ENCODE measurements at regions not wholly inside any gene's neighbourhood (a gene's known extent, or its start where the extent isn't known, plus 50 kb on each side); places are given as distances from the start of the nearest gene placed in this dataset.
"Not testable (repeated sequence)": the region's sequence is repeated elsewhere in the genome, so short reads cannot be mapped to it uniquely, and the experiment has no call there.

GRCh38 chrX:146921204-146921603 lies 106.7 kb upstream of the CXorf51A start:
- CTCF ChIA-PET, result no interaction called here

GRCh38 chrX:146907391-146908240 lies 93.1 kb upstream of the CXorf51A start:
- no peaks in the 10 kb centered on the region for H3K4me1 Mint-ChIP-seq (ENCODE audit: low read depth)
- H3K9me3 Mint-ChIP-seq, result peaks cover 1% of the 10 kb centered on the region
- TF ChIP-seq, protein P1, sequence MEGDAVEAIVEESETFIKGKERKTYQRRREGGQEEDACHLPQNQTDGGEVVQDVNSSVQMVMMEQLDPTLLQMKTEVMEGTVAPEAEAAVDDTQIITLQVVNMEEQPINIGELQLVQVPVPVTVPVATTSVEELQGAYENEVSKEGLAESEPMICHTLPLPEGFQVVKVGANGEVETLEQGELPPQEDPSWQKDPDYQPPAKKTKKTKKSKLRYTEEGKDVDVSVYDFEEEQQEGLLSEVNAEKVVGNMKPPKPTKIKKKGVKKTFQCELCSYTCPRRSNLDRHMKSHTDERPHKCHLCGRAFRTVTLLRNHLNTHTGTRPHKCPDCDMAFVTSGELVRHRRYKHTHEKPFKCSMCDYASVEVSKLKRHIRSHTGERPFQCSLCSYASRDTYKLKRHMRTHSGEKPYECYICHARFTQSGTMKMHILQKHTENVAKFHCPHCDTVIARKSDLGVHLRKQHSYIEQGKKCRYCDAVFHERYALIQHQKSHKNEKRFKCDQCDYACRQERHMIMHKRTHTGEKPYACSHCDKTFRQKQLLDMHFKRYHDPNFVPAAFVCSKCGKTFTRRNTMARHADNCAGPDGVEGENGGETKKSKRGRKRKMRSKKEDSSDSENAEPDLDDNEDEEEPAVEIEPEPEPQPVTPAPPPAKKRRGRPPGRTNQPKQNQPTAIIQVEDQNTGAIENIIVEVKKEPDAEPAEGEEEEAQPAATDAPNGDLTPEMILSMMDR (IDR thresholded peaks at IDR 0.05), result no peak
- no peak for ATAC-seq
- POLR2A ChIA-PET, result no interaction called here
- intact Hi-C loops (cut with micrococcal nuclease), result no loop called here
- CTCF ChIA-PET, result no interaction called here
- no peak for DNase-seq
- H3K27ac Mint-ChIP-seq, result no peak overlapping the region
- no peak overlapping the region for H3K4me3 Mint-ChIP-seq
- H3K36me3 Mint-ChIP-seq (ENCODE audit: low read depth), result no peaks in the 10 kb centered on the region
- no peaks in the 10 kb centered on the region for H3K27me3 Mint-ChIP-seq

More at GRCh38 chrX:146921204-146921603, 106.7 kb upstream of the CXorf51A start:
- ATAC-seq, result no peak
- Mint-ChIP-seq H3K27me3 (no peaks in the 10 kb centered on the region), H3K9me3 (peaks cover 5% of the 10 kb centered on the region), H3K4me3 (no peak overlapping the region), H3K36me3 (ENCODE audit: low read depth) (no peaks in the 10 kb centered on the region), H3K27ac (no peak overlapping the region), H3K4me1 (ENCODE audit: low read depth) (no peaks in the 10 kb centered on the region)
- TF ChIP-seq, protein P1 (IDR thresholded peaks at IDR 0.05), result no peak
- intact Hi-C loops (cut with micrococcal nuclease), result no loop called here
- no peak for DNase-seq
- POLR2A ChIA-PET, result no interaction called here

- no peak overlapping the region for H3K4me3 Mint-ChIP-seq
- no peaks in the 10 kb centered on the region for H3K27me3 Mint-ChIP-seq
- H3K4me1 Mint-ChIP-seq (ENCODE audit: low read depth), result no peaks in the 10 kb centered on the region
- TF ChIP-seq, protein P1 (IDR thresholded peaks at IDR 0.05), result no peak
- no peak for ATAC-seq
- no peaks in the 10 kb centered on the region for H3K9me3 Mint-ChIP-seq
- DNase-seq, result no peak
- POLR2A ChIA-PET, result interaction anchor here (0.5 kb wide), 1 partner anchor 17 kb away, joined by 4 read pairs; no protein-coding TSS in a partner anchor
- no peak overlapping the region for H3K27ac Mint-ChIP-seq
- no peaks in the 10 kb centered on the region for H3K36me3 Mint-ChIP-seq (ENCODE audit: low read depth)
- intact Hi-C loops (cut with micrococcal nuclease), result no loop called here
- CTCF ChIA-PET, result no interaction called here
These were observed 91.6 kb upstream of the CXorf51A start for GRCh38 chrX:146906166-146906565.

GRCh38 chrX:146887020-146887419 lies 72.5 kb upstream of the CXorf51A start:
- no peak for ATAC-seq
- no peaks in the 10 kb centered on the region for H3K27me3 Mint-ChIP-seq

DNA sequence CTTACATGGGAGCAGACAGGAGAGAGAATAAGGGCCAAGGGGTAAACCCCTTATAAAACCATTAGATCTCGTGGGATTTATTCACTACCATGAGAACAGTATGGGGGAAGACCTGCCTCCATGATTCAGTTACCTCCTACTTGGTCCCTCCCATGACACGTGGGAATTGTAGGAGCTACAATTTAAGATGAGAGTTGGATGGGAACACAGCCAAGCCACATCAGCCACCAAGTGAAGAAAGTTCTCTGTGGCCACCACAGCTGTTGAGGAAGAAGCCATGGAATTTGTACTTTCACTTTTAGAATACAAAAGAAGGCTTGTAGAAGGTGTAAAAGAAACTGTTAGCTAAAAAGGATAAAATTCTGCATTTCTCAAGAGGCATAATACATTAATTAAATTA lies 67.0 kb upstream of the CXorf51A start:
- H3K9me3 Mint-ChIP-seq, result no peaks in the 10 kb centered on the region
- ChIA-PET POLR2A (no interaction called here), CTCF (no interaction called here)
- no peaks in the 10 kb centered on the region for H3K4me1 Mint-ChIP-seq (ENCODE audit: low read depth)
- DNase-seq (no peak), ATAC-seq (no peak)
- no peak overlapping the region for H3K27ac Mint-ChIP-seq
- no peaks in the 10 kb centered on the region for H3K36me3 Mint-ChIP-seq (ENCODE audit: low read depth)
- H3K4me3 Mint-ChIP-seq, result no peak overlapping the region
- no peaks in the 10 kb centered on the region for H3K27me3 Mint-ChIP-seq
- intact Hi-C loops (cut with micrococcal nuclease), result no loop called here
- TF ChIP-seq, protein P1 (IDR thresholded peaks at IDR 0.05), result no peak

More at GRCh38 chrX:146887020-146887419, 72.5 kb upstream of the CXorf51A start:
- Mint-ChIP-seq H3K4me3 (no peak overlapping the region), H3K27ac (no peak overlapping the region), H3K4me1 (ENCODE audit: low read depth) (no peaks in the 10 kb centered on the region), H3K36me3 (ENCODE audit: low read depth) (no peaks in the 10 kb centered on the region), H3K9me3 (peaks cover 11% of the 10 kb centered on the region)
- POLR2A ChIA-PET, result no interaction called here
- intact Hi-C loops (cut with micrococcal nuclease), result no loop called here
- no peak for DNase-seq
- CTCF ChIA-PET, result no interaction called here
- TF ChIP-seq, protein P1 (IDR thresholded peaks at IDR 0.05), result no peak

GRCh38 chrX:146866846-146867245 lies 52.3 kb upstream of the CXorf51A start:
- DNase-seq; H3K9me3 Mint-ChIP-seq; ATAC-seq; H3K36me3 Mint-ChIP-seq (ENCODE audit: low read depth); H3K27ac Mint-ChIP-seq; POLR2A ChIA-PET; CTCF ChIA-PET; intact Hi-C loops (cut with micrococcal nuclease); H3K27me3 Mint-ChIP-seq; H3K4me1 Mint-ChIP-seq (ENCODE audit: low read depth); H3K4me3 Mint-ChIP-seq: not testable (repeated sequence)

DNA sequence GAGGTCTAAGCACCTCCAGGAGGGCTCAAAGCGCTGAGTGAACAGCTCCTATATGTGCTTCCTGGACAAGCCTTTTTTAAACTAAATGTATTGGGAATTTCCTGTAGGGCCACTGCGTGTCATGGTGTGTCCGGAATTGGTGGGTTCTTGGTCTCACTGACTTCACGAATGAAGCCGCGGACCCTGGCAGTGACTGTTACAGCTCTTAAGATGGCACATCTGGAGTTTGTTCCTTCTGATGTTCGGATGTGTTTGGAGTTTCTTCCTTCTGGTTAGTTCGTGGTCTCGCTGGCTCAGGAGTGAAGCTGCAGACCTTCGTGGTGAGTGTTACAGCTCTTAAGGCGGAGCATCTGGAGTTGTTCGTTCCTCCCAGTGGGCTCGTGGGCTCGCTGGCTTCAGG lies 51.2 kb upstream of the CXorf51A start:
- H3K9me3 Mint-ChIP-seq; DNase-seq; CTCF ChIA-PET; H3K36me3 Mint-ChIP-seq (ENCODE audit: low read depth); H3K27me3 Mint-ChIP-seq; H3K4me1 Mint-ChIP-seq (ENCODE audit: low read depth); POLR2A ChIA-PET; H3K27ac Mint-ChIP-seq; intact Hi-C loops (cut with micrococcal nuclease); H3K4me3 Mint-ChIP-seq; ATAC-seq: not testable (repeated sequence)

Data from activated CD8-positive, alpha-beta T cell treated with anti-CD3 and anti-CD28 coated beads for 36 hours (primary cell).